Stomach (tissue), 8 donors: ENCODE measurements at regions not wholly inside any gene's neighbourhood (a gene's known extent, or its start where the extent isn't known, plus 50 kb on each side); places are given as distances from the start of the nearest gene placed in this dataset.

Source experiments
- DNase-seq, 2 donors: peaks; one replicate each; pipeline versions ENCODE4 v3.0.0 to v3.0.0-alpha.2; 2013 to 2019
- H3K27ac ChIP-seq, 5 donors: fragments of 200-600 bp in 4 of 5; sonication (generic) in 4 of 5; one replicate each; pipeline ENCODE4 v1.5.1; 2013 to 2019; ENCODE audit warnings: mild to moderate bottlenecking in 1 of 5, moderate library complexity in 1 of 5
- H3K27me3 ChIP-seq, 3 donors: fragments of 200-600 bp; sonication (generic); one replicate each; pipeline ENCODE4 v1.5.1; 2017 to 2019; ENCODE audit warnings: mixed run types in 1 of 3
- H3K36me3 ChIP-seq, 4 donors: fragments of 200-600 bp; sonication (generic); 1 replicate in 3 of 4; 2 replicates in 1 of 4; pipeline ENCODE4 v1.5.1; 2016 to 2019
- H3K4me1 ChIP-seq, 4 donors: fragments of 200-600 bp; sonication (generic); one replicate each; pipeline ENCODE4 v1.5.1; 2016 to 2019
- H3K4me3 ChIP-seq, 4 donors: fragments of 200-600 bp; sonication (generic) in 3 of 4; one replicate each; pipeline ENCODE4 v1.5.1; 2016 to 2019; ENCODE audit warnings: mild to moderate bottlenecking in 1 of 4
- H3K9me3 ChIP-seq, 4 donors: fragments of 200-600 bp; sonication (generic); one replicate each; pipeline ENCODE4 v1.5.1; 2016 to 2019
- CTCF ChIP-seq, 7 experiments: fragments of 450-650 bp in 4 of 7; fragments of 200-600 bp in 3 of 7; sonication (generic) in 3 of 7; IDR thresholded peaks; one replicate each; pipeline ENCODE4 v1.5.1; 2016 to 2019; ENCODE audit warnings: antibody characterized with exemption in 7 of 7, control low read depth in 2 of 7, mild to moderate bottlenecking in 1 of 7
- EP300 ChIP-seq: sonication (generic); formaldehyde crosslinking; IDR thresholded peaks from one replicate; pipeline ENCODE4 v1.6.1; 2017; ENCODE audit warnings: antibody characterized with exemption
- POLR2A ChIP-seq, 4 donors: fragments of 450-650 bp; IDR thresholded peaks; one replicate each; pipeline ENCODE4 v1.6.1; 2016; ENCODE audit warnings: antibody characterized with exemption in 4 of 4, control low read depth in 2 of 4, mild to moderate bottlenecking in 1 of 4, moderate library complexity in 1 of 4
- POLR2AphosphoS5 ChIP-seq, 3 donors: sonication (generic); formaldehyde crosslinking; IDR thresholded peaks; one replicate each; pipeline ENCODE4 v1.6.1; 2016; ENCODE audit warnings: antibody characterized with exemption in 3 of 3
- WGBS, 5 donors: extraction: QIAGEN DNeasy Blood & Tissue Kit in 3 of 5; methylation state at CpG; one replicate each; pipeline versions ENCODE4 v1.1.5 to v1.1.7; 2013 to 2018; 5-methylcytosine and 5-hydroxymethylcytosine counted together
- intact Hi-C: fragments of 100-400 bp; cut with DNase I; formaldehyde crosslinking; loops from one replicate; pipeline ENCODE4 v1.15.1; 2023; ENCODE audit warnings: low total_unique reads
- donor health status: healthy with polysubstance abuse.
- donor health status: Bipolar disorder and iron deficiency.
- donor health status: healthy.

- Histone ChIP-seq H3K9me3 (no peaks in the 10 kb centered on the region), H3K4me1 (no peaks in the 10 kb centered on the region), H3K27ac (no peak overlapping the region), H3K27me3 (no peaks in the 10 kb centered on the region), H3K36me3 (no peaks in the 10 kb centered on the region), H3K4me3 (no peak overlapping the region)
- TF ChIP-seq EP300 (no peak), POLR2AphosphoS5 (IDR thresholded peaks at IDR 0.05) (no peak), CTCF (IDR thresholded peaks at IDR 0.05) (no peak), POLR2A (IDR thresholded peaks at IDR 0.05) (no peak)
- 73 to 82% (median 77%) methylated on average over 2 of the region's 2 CpGs for WGBS, 5 donors
- intact Hi-C loops, result no loop called here
- no peak for DNase-seq
Observed at GRCh38 chr6:62889240-62889639, 322.0 kb upstream of the FKBP1C start.

- intact Hi-C loops, result no loop called here
- H3K36me3 ChIP-seq, result no peaks in the 10 kb centered on the region
- H3K9me3 ChIP-seq, result no peaks in the 10 kb centered on the region
- H3K27me3 ChIP-seq, result no peaks in the 10 kb centered on the region
- no peaks in the 10 kb centered on the region for H3K4me1 ChIP-seq
- DNase-seq, result peak in 1 of 2 donors; percentile 12
- H3K4me3 ChIP-seq, result no peak overlapping the region
- TF ChIP-seq EP300 (no peak), CTCF (IDR thresholded peaks at IDR 0.05) (peak in 1 of 7 experiments; percentile 28)
- H3K27ac ChIP-seq, result no peak overlapping the region
- 23 to 33% (median 29%) methylated on average over 2 of the region's 2 CpGs for WGBS, 5 donors
Observed at GRCh38 chr6:62891065-62891647, 320.1 kb upstream of the FKBP1C start.

- H3K4me1 ChIP-seq, result no peaks in the 10 kb centered on the region
- H3K4me3 ChIP-seq, result no peak overlapping the region
- no peaks in the 10 kb centered on the region for H3K36me3 ChIP-seq
- intact Hi-C loops, result no loop called here
- no peak overlapping the region for H3K27ac ChIP-seq
- 70 to 87% (median 86%) methylated on average over 1 of the region's 1 CpG for WGBS, 5 donors
- no peaks in the 10 kb centered on the region for H3K27me3 ChIP-seq
- no peaks in the 10 kb centered on the region for H3K9me3 ChIP-seq
- TF ChIP-seq EP300 (no peak), POLR2A (IDR thresholded peaks at IDR 0.05) (no peak), CTCF (IDR thresholded peaks at IDR 0.05) (no peak), POLR2AphosphoS5 (IDR thresholded peaks at IDR 0.05) (no peak)
- no peak for DNase-seq
Observed at GRCh38 chr6:62894114-62894513, 317.2 kb upstream of the FKBP1C start.

GRCh38 chr6:62903266-62903665 lies 308.0 kb upstream of the FKBP1C start:
- H3K4me1 ChIP-seq, result no peaks in the 10 kb centered on the region
- intact Hi-C loops, result no loop called here
- H3K27me3 ChIP-seq, result no peaks in the 10 kb centered on the region
- no peak overlapping the region for H3K27ac ChIP-seq
- WGBS, 5 donors, result 73 to 89% (median 87%) methylated on average over 1 of the region's 1 CpG
- DNase-seq, result no peak
- TF ChIP-seq EP300, result no peak
- no peak overlapping the region for H3K4me3 ChIP-seq
- no peaks in the 10 kb centered on the region for H3K36me3 ChIP-seq
- H3K9me3 ChIP-seq, result peaks cover 0 to 19% (median 0%) of the 10 kb centered on the region in 4 donors

GRCh38 chr6:62904687-62905086 lies 306.6 kb upstream of the FKBP1C start:
- no peaks in the 10 kb centered on the region for H3K27me3 ChIP-seq
- TF ChIP-seq CTCF (IDR thresholded peaks at IDR 0.05), result no peak
- no peak for TF ChIP-seq POLR2A (IDR thresholded peaks at IDR 0.05)
- no peak for TF ChIP-seq POLR2AphosphoS5 (IDR thresholded peaks at IDR 0.05)
- TF ChIP-seq EP300, result no peak
- 74 to 91% (median 82%) methylated on average over 5 of the region's 5 CpGs for WGBS, 5 donors
- intact Hi-C loops, result no loop called here
- H3K4me3 ChIP-seq, result no peak overlapping the region
- peaks cover 0 to 22% (median 0%) of the 10 kb centered on the region in 4 donors for H3K9me3 ChIP-seq
- no peaks in the 10 kb centered on the region for H3K4me1 ChIP-seq
- no peaks in the 10 kb centered on the region for H3K36me3 ChIP-seq
- no peak overlapping the region for H3K27ac ChIP-seq
- no peak for DNase-seq
